ENCODE measurements at regions not wholly inside any gene's neighbourhood (a gene's known extent, or its start where the extent isn't known, plus 50 kb on each side); places are given as distances from the start of the nearest gene placed in this dataset.
A peak's percentile ranks its signal among the peaks of the same experiment; 100 is the strongest.
"Not testable (repeated sequence)": the region's sequence is repeated elsewhere in the genome, so short reads cannot be mapped to it uniquely, and the experiment has no call there.

- DNase-seq = peak in 1 of 10 donors; percentile 2
- peak in 1 of 2 donors; percentile 60 for ATAC-seq
- H3K9me3 Mint-ChIP-seq, H3K4me3 Mint-ChIP-seq, H3K27ac Mint-ChIP-seq, H3K36me3 Mint-ChIP-seq, POLR2A ChIA-PET, H3K4me1 Mint-ChIP-seq: not testable (repeated sequence)
- H3K27me3 Mint-ChIP-seq = peaks cover 7 to 23% (median 11%) of the 10 kb centered on the region in 5 donors
These were observed 212.8 kb upstream of the LRRC61 start for GRCh38 chr7:150110375-150110820.

DNA sequence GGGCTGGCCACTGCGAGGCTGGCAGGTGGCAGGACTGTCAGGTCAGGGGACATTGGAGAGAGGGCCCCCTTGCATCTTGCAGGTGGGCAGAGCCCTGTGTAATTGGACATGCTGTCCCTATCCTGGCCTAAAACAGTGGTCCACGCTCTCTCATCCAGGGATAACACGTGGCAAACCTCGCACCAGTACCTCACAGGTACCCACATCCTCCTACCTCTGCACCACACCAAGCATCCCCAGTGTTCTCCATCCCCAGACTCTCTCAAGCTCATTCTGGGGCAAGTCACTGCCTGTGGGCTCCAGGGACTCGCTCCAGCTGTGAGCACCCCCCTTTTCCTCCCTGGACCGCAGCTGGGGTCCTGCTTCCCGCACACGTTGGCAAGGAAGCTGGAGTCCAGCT is 212.3 kb upstream of the LRRC61 start:
- H3K4me1 Mint-ChIP-seq, POLR2A ChIA-PET, H3K4me3 Mint-ChIP-seq, H3K9me3 Mint-ChIP-seq, H3K36me3 Mint-ChIP-seq, ATAC-seq, H3K27ac Mint-ChIP-seq, DNase-seq: not testable (repeated sequence)
- peaks cover 7 to 28% (median 12%) of the 10 kb centered on the region in 5 donors for H3K27me3 Mint-ChIP-seq

- H3K27ac Mint-ChIP-seq, ATAC-seq, POLR2A ChIA-PET, H3K36me3 Mint-ChIP-seq, H3K4me3 Mint-ChIP-seq, DNase-seq, H3K9me3 Mint-ChIP-seq, H3K4me1 Mint-ChIP-seq: not testable (repeated sequence)
- H3K27me3 Mint-ChIP-seq = peaks cover 7 to 28% (median 12%) of the 10 kb centered on the region in 5 donors
These were observed 211.6 kb upstream of the LRRC61 start for GRCh38 chr7:150111373-150112139.

GRCh38 chr7:150113301-150113700 is 209.9 kb upstream of the LRRC61 start:
- not testable (repeated sequence) for H3K27ac Mint-ChIP-seq, ATAC-seq

GRCh38 chr7:150114591-150114990 is 208.6 kb upstream of the LRRC61 start:
- Mint-ChIP-seq H3K27me3 (peaks cover 8 to 32% (median 14%) of the 10 kb centered on the region in 5 donors), H3K9me3 (peaks cover 0 to 12% (median 6%) of the 10 kb centered on the region in 9 donors)
- DNase-seq, ATAC-seq, H3K36me3 Mint-ChIP-seq, POLR2A ChIA-PET, H3K4me1 Mint-ChIP-seq, H3K27ac Mint-ChIP-seq, H3K4me3 Mint-ChIP-seq: not testable (repeated sequence)

More at GRCh38 chr7:150113301-150113700, 209.9 kb upstream of the LRRC61 start:
- POLR2A ChIA-PET, H3K9me3 Mint-ChIP-seq, H3K4me3 Mint-ChIP-seq, DNase-seq, H3K36me3 Mint-ChIP-seq, H3K4me1 Mint-ChIP-seq: not testable (repeated sequence)
- H3K27me3 Mint-ChIP-seq = peaks cover 7 to 28% (median 12%) of the 10 kb centered on the region in 5 donors

DNA sequence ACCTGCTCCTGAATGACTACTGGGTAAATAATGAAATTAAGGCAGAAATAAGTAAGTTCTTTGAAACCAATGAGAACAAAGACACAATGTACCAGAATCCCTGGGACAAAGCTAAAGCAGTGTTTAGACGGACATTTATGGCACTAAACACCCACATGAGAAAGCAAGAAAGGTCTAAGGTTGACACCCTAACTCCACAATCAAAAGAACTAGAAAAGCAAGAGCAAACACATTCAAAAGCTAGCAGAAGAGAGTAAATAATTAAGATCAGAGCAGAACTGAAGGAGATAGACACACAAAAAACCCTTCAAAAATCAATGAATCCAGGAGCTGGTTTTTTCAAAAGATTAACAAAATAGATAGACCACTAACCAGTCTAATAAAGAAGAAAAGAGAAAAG is 203.2 kb upstream of the LRRC61 start:
- peaks cover 7 to 15% (median 10%) of the 10 kb centered on the region in 3 donors for H3K36me3 Mint-ChIP-seq
- DNase-seq, POLR2A ChIA-PET, H3K27ac Mint-ChIP-seq, ATAC-seq, H3K4me3 Mint-ChIP-seq, H3K4me1 Mint-ChIP-seq: not testable (repeated sequence)
- peaks cover 1 to 21% (median 6%) of the 10 kb centered on the region in 5 donors for H3K27me3 Mint-ChIP-seq
- H3K9me3 Mint-ChIP-seq = peaks cover 0 to 21% (median 9%) of the 10 kb centered on the region in 9 donors

- H3K4me1 Mint-ChIP-seq, POLR2A ChIA-PET, DNase-seq, H3K27me3 Mint-ChIP-seq, H3K4me3 Mint-ChIP-seq, H3K9me3 Mint-ChIP-seq, H3K36me3 Mint-ChIP-seq, H3K27ac Mint-ChIP-seq, ATAC-seq: not testable (repeated sequence)
These were observed 197.3 kb upstream of the LRRC61 start for GRCh38 chr7:150125831-150126230.

DNA sequence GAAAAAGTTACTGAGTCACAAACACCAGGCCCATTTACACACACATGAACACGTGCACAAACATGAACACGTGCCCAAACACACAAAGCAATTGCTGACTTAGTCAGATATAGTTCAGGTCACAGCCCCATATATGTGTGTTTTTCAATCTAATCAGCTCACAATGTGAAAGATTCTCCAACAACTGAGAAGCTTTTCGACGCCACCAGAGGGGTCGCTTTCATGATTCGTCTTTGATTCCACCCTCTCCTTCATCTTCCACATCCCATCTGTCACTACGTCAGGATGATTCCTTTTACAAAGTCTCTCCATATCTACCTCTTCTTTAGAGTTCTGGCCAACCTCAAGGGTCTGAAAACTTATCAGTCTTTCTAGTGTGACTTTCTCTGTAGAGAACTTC is 188.7 kb upstream of the LRRC61 start:
- H3K4me3 Mint-ChIP-seq, H3K27ac Mint-ChIP-seq, H3K4me1 Mint-ChIP-seq, ATAC-seq, POLR2A ChIA-PET, H3K9me3 Mint-ChIP-seq, DNase-seq, H3K27me3 Mint-ChIP-seq, H3K36me3 Mint-ChIP-seq: not testable (repeated sequence)

DNA sequence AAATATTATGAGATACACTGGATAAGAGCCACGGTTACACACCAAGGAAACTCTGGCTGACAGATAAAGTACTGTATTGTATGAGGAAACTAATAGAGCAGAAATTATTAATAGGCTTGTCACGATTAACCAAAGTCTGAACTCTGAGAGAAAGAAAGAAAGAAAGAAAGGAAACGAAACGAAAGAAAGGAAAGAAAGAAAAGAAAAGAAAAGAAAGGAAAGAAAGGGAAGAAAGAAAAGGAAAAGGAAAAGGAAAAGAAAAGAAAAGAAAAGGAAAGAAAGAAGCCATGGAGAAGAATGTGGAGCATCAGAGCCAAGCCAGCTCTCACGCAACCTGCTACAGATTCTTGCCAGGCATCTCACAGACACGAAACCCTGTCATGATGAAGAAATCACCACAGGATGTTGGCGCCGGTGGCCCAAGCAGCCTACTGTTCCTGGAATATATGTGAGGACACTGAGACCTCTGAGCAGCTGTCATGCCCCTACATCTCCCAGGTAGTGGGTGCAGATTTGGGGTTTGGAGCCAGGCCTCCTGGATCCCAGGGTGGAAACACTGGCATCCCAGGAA is 187.4 kb upstream of the LRRC61 start:
- H3K36me3 Mint-ChIP-seq, H3K9me3 Mint-ChIP-seq, H3K27me3 Mint-ChIP-seq, H3K4me1 Mint-ChIP-seq, POLR2A ChIA-PET, DNase-seq, H3K4me3 Mint-ChIP-seq, ATAC-seq: not testable (repeated sequence)
- peak overlapping the region in 1 of 10 donors; percentile 83 for H3K27ac Mint-ChIP-seq

- H3K27me3 Mint-ChIP-seq, ATAC-seq, POLR2A ChIA-PET, H3K9me3 Mint-ChIP-seq, H3K36me3 Mint-ChIP-seq, H3K4me1 Mint-ChIP-seq, H3K4me3 Mint-ChIP-seq, DNase-seq: not testable (repeated sequence)
- H3K27ac Mint-ChIP-seq = peak overlapping the region in 1 of 10 donors; percentile 60
These were observed 183.3 kb upstream of the LRRC61 start for GRCh38 chr7:150139840-150140239.

- not testable (repeated sequence) for DNase-seq, H3K9me3 Mint-ChIP-seq, H3K4me3 Mint-ChIP-seq
These were observed 181.4 kb upstream of the LRRC61 start for GRCh38 chr7:150141525-150142345.

DNA sequence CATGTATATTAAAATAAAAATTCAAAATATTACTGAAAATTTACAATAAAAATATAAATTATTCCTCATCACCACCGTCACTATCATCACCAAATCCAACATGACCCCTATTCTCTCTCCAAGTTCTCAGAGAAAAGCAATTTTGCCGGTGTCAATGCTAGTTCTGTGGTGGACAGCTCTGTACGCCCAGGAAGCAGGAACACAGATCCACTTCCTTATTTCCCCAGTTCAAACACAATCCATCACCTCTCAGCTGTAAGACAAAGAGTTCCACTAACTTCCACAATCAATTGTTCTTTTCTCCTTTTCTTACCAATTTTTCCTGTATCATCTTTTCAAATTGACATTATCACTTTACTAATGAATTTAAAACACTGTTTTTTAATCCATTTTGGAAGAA is 177.0 kb upstream of the LRRC61 start:
- ATAC-seq, H3K27me3 Mint-ChIP-seq, DNase-seq, H3K27ac Mint-ChIP-seq, H3K4me3 Mint-ChIP-seq, H3K4me1 Mint-ChIP-seq, POLR2A ChIA-PET, H3K9me3 Mint-ChIP-seq, H3K36me3 Mint-ChIP-seq: not testable (repeated sequence)

More at GRCh38 chr7:150141525-150142345, 181.4 kb upstream of the LRRC61 start:
- H3K27me3 Mint-ChIP-seq, H3K4me1 Mint-ChIP-seq, ATAC-seq, POLR2A ChIA-PET, H3K36me3 Mint-ChIP-seq: not testable (repeated sequence)
- H3K27ac Mint-ChIP-seq = peak overlapping the region in 1 of 10 donors; percentile 77

DNA sequence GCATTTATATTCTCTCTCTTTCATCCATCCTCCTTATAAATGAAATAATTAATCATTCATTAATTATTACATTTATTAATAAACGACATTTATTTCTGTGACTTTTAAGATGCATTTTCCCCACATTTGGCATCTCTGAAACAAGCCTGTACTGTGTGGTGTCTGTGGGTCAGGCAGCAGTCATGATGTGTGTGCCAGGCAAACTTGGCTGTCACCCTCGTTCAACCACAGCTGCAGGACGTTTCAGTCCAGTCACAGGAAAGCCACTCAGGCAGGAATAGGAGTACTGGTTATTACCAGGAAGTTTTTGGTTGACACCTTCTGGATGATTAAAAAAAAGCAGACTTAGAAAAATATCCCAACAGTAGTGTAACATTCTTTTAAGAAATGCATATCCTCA is 175.6 kb upstream of the LRRC61 start:
- H3K9me3 Mint-ChIP-seq, POLR2A ChIA-PET: not testable (repeated sequence)

More for the DNA sequence above, 175.6 kb upstream of the LRRC61 start:
- H3K4me1 Mint-ChIP-seq, H3K36me3 Mint-ChIP-seq, DNase-seq, H3K4me3 Mint-ChIP-seq, ATAC-seq, H3K27me3 Mint-ChIP-seq, H3K27ac Mint-ChIP-seq: not testable (repeated sequence)
